NT2/D1 (cell line): ENCODE measurements at regions not wholly inside any gene's neighbourhood (a gene's known extent, or its start where the extent isn't known, plus 50 kb on each side); places are given as distances from the start of the nearest gene placed in this dataset.
"Not testable (repeated sequence)": the region's sequence is repeated elsewhere in the genome, so short reads cannot be mapped to it uniquely, and the experiment has no call there.

ENCODE experiments used
- DNase-seq: peaks from one replicate; pipeline ENCODE4 v3.0.0-alpha.2; 2011; ENCODE audit warnings: low read depth, low spot score
- H3K27me3 ChIP-seq: 2 replicates; pipeline ENCODE4 v1.6.0; 2011; ENCODE audit warnings: mild to moderate bottlenecking; ENCODE audit not compliant: insufficient read length, insufficient read depth
- H3K36me3 ChIP-seq: 2 replicates; pipeline ENCODE4 v1.6.1; 2011; ENCODE audit warnings: mild to moderate bottlenecking, low read length, mixed read lengths; ENCODE audit not compliant: insufficient read depth, insufficient read length
- H3K4me1 ChIP-seq: 2 replicates; pipeline ENCODE4 v1.5.1; 2011; ENCODE audit not compliant: insufficient read depth, insufficient read length
- H3K4me3 ChIP-seq: 2 replicates; pipeline ENCODE4 v1.5.1; 2011; ENCODE audit warnings: low read depth; ENCODE audit not compliant: insufficient read length
- H3K9ac ChIP-seq: 2 replicates; pipeline ENCODE4 v1.6.0; 2011; ENCODE audit warnings: low read depth; ENCODE audit not compliant: insufficient read length
- H3K9me3 ChIP-seq: 2 replicates; pipeline ENCODE4 v1.5.1; 2011; ENCODE audit warnings: mild to moderate bottlenecking, low read length; ENCODE audit not compliant: insufficient read depth
- SUZ12 ChIP-seq: IDR thresholded peaks from 2 replicates; pipeline ENCODE4 v1.6.1; 2011; ENCODE audit not compliant: insufficient read length, insufficient read depth; ENCODE audit errors: extremely low read depth
- YY1 ChIP-seq: IDR thresholded peaks from 2 replicates; pipeline ENCODE4 v1.6.1; 2011; ENCODE audit not compliant: insufficient read length, insufficient read depth
- ZNF274 ChIP-seq: IDR thresholded peaks from 2 replicates; pipeline ENCODE4 v1.6.1; 2011; ENCODE audit warnings: mild to moderate bottlenecking, low read depth, low read length

DNA sequence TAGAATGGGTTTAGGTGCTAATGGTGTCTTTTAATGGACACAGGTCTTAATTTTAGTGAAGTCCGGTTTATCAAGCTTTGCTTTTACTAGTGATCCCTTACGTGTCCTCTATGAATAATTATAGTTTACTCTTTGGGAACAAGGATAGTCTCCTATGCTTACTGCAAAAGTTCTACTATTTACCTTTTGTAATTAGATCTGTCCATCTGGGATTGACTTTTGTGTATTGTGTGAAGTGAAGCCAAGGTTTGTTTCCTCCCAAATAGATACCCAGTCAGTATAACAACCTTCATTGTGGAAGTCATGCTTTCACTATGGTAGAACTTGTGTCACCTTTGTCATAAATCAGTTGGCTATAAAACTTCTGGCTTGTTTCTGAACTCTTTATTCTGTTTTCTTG lies 740.9 kb upstream of the CRIM1 start:
- no peak for DNase-seq
- Histone ChIP-seq H3K4me1 (no peaks in the 10 kb centered on the region), H3K9me3 (no peaks in the 10 kb centered on the region), H3K36me3 (no peaks in the 10 kb centered on the region), H3K4me3 (no peak overlapping the region), H3K27me3 (no peaks in the 10 kb centered on the region), H3K9ac (no peak overlapping the region)
- no peak for TF ChIP-seq ZNF274
- TF ChIP-seq YY1 = no peak
- no peak for TF ChIP-seq SUZ12

DNA sequence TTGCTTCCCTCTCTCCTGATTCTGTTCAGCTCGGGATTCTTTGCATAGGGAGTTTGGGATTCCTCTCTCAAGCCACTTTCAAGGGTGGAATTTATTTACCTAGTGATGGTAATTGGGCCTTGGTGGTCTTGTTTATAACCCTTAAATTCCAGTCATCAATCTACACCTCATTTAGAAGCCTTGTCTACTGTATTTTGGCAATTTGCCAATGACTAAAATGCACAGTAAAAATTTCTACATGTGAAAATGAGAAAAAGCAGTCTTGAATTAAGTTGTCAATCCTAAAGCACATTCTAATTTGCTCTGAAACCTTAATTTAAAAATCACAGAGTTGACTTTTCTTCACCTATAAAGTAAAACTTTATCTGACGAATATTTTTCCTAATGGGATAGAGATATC lies 749.2 kb upstream of the CRIM1 start:
- H3K9me3 ChIP-seq = no peaks in the 10 kb centered on the region
- no peaks in the 10 kb centered on the region for H3K4me1 ChIP-seq
- no peaks in the 10 kb centered on the region for H3K36me3 ChIP-seq
- no peak overlapping the region for H3K9ac ChIP-seq
- no peaks in the 10 kb centered on the region for H3K27me3 ChIP-seq
- H3K4me3 ChIP-seq = no peak overlapping the region
- no peak for TF ChIP-seq ZNF274
- TF ChIP-seq SUZ12 = no peak
- no peak for TF ChIP-seq YY1
- DNase-seq = no peak

DNA sequence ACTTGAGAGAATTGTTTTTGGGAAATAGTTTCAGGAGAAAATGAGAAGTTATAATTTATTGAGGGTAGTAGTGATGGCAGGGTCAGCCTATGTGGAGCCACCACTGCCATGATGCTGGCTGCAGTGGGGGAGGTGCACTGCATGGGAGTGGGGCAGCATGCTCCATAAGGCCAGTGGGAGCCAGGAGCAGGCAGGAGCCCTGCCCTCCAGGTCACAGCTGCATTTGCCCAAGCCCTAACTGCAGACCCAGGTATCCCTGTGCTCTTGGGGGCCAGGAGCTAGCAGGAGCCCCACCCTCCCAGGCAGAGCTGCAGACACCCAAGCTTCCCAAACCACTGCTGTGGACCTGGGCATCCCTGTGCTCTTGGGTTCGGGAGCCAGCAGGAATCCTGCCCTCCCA lies 757.3 kb upstream of the CRIM1 start:
- no peaks in the 10 kb centered on the region for H3K4me1 ChIP-seq
- no peaks in the 10 kb centered on the region for H3K36me3 ChIP-seq
- DNase-seq = no peak
- peaks cover 6% of the 10 kb centered on the region; the same call in 1 of the 2 replicates for H3K9me3 ChIP-seq
- TF ChIP-seq SUZ12 (no peak), ZNF274 (no peak), YY1 (no peak)
- no peak overlapping the region for H3K4me3 ChIP-seq
- H3K27me3 ChIP-seq = no peaks in the 10 kb centered on the region
- H3K9ac ChIP-seq = no peak overlapping the region

DNA sequence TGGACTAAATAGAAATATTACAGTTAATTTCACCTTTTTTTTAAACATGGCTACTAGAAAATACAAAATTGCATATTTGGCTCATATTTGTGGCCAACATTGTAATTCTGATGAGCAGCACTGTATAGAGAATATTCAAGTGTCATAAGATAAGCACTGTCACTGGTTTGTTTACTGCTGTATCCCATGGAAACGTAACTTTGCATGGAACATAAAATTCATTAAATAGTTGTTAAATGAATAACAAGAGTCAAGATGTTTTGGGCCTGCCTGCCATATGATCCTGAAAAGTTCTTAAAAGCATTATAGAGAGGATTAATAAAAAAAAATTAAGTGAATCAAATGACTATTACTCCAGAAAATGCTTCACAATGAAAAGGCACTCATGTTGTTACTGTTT lies 763.7 kb upstream of the CRIM1 start:
- no peak for DNase-seq
- H3K9me3 ChIP-seq = peaks cover 5% of the 10 kb centered on the region; the same call in 1 of the 2 replicates
- TF ChIP-seq YY1 = no peak

DNA sequence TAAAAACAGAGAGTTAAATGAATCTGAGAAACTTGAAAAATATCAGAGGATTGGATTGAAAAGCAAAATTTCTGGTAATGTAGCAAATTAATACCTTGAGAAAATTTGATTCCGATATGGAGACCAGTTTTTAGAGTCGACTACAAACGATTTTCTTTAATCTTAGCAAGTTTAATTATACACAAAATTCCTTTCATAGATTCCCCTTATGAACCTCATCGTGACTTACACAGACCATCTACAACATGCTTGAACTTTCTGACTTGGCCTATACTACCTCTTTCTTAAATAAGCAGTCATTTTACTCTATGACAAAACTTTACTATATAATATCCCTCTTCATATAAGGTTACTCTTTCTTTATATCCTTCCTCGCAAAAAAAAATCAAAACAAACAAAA lies 769.6 kb upstream of the CRIM1 start:
- Histone ChIP-seq H3K4me1 (no peaks in the 10 kb centered on the region), H3K9ac (no peak overlapping the region), H3K36me3 (no peaks in the 10 kb centered on the region), H3K9me3 (peaks cover 24% of the 10 kb centered on the region), H3K27me3 (no peaks in the 10 kb centered on the region), H3K4me3 (no peak overlapping the region)
- DNase-seq = peak; percentile 9
- no peak for TF ChIP-seq SUZ12
- TF ChIP-seq ZNF274 = no peak
- TF ChIP-seq YY1 = no peak

More for the DNA sequence above, 763.7 kb upstream of the CRIM1 start:
- Histone ChIP-seq H3K27me3 (no peaks in the 10 kb centered on the region), H3K4me3 (no peak overlapping the region), H3K4me1 (no peaks in the 10 kb centered on the region), H3K9ac (no peak overlapping the region), H3K36me3 (no peaks in the 10 kb centered on the region)

DNA sequence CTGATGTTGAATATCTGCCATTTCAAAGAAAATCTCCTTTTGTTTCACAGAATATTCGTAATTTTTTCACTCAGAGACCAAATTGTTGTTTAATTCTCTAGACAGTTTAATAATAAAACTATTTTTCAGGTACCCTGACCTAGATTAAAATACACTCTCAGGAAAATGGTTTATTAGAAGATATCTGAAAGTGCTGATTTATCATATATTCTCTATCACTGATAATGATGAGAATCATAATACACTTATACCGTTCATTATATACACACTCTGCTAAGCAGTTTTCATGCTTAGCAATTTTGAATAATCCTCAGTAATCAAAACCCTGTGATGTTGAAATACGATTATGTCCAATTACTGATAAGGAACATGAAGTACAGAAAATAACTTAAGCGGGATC lies 772.9 kb upstream of the CRIM1 start:
- TF ChIP-seq YY1 (no peak), ZNF274 (no peak), SUZ12 (no peak)
- H3K9ac ChIP-seq = no peak overlapping the region
- H3K36me3 ChIP-seq = no peaks in the 10 kb centered on the region
- H3K4me3 ChIP-seq = no peak overlapping the region
- H3K4me1 ChIP-seq = no peaks in the 10 kb centered on the region
- DNase-seq = no peak
- H3K9me3 ChIP-seq = peaks cover 24% of the 10 kb centered on the region
- no peaks in the 10 kb centered on the region for H3K27me3 ChIP-seq

DNA sequence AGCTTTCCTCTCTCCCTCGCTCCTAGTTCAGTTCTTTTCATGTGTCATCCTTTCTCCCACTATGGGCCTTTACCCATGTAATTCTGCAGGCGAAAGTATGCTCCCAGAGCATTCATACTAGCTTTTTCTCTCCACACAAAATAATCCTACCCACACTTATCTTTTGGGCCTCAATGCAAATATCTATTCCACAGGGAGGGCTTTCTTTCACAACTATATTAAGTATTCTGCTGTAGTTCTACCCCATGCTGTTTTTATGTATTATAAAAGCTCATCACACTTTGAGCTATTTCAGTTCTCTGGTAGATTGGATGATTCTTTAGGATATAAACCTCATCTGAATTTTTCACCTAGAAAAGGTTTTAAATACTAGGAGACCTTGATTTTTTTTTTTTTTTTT lies 774.6 kb upstream of the CRIM1 start:
- DNase-seq = no peak
- no peak overlapping the region for H3K9ac ChIP-seq
- H3K4me3 ChIP-seq = no peak overlapping the region
- TF ChIP-seq ZNF274 = no peak
- no peak for TF ChIP-seq SUZ12
- TF ChIP-seq YY1 = no peak
- no peaks in the 10 kb centered on the region for H3K4me1 ChIP-seq
- no peaks in the 10 kb centered on the region for H3K27me3 ChIP-seq
- no peaks in the 10 kb centered on the region for H3K36me3 ChIP-seq
- H3K9me3 ChIP-seq = peaks cover 11% of the 10 kb centered on the region

DNA sequence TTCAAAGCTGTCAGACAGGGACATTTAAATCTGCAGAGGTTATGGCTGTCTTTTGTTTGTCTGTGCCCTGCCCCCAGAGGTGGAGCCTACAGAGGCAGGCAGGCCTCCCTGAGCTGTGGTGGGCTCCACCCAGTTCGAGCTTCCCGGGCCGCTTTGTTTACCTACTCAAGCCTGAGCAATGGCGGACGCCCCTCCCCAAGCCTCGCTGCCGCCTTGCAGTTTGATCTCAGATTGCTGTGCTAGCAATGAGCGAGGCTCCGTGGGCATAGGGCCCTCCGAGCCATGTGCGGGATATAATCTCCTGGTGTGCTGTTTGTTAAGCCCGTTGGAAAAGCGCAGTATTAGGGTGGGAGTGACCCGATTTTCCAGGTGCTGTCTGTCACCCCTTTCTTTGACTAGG lies 787.0 kb upstream of the CRIM1 start:
- not testable (repeated sequence) for H3K9me3 ChIP-seq, H3K36me3 ChIP-seq, H3K9ac ChIP-seq, H3K27me3 ChIP-seq, H3K4me1 ChIP-seq, H3K4me3 ChIP-seq, DNase-seq
